ENCODE measurements at regions not wholly inside any gene's neighbourhood (a gene's known extent, or its start where the extent isn't known, plus 50 kb on each side); places are given as distances from the start of the nearest gene placed in this dataset.

DNA sequence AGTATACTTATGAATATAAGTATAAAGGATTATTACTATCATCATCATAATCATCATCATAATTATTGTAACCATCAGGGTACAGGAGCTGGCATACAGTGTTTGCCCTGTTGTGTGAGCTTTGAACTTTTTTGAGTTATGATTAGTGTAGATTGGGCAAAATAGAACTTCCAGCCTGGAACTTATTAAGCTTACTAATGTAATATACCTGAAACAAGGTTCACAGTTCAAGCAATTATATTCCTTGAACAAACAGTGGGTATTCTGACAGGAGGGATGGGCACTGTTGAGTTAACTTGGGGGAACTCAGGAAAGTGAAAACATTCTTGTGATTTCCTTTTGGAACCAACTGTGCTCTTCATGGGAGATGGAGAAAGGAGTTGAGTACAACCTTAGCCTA is 680.0 kb downstream of the DOK5 start:
- Mint-ChIP-seq H3K4me1 (ENCODE audit: unreplicated experiment) (no peaks in the 10 kb centered on the region), H3K36me3 (ENCODE audit: unreplicated experiment) (no peaks in the 10 kb centered on the region), H3K9me3 (ENCODE audit: unreplicated experiment) (peaks cover 33% of the 10 kb centered on the region), H3K4me3 (ENCODE audit: unreplicated experiment) (no peak overlapping the region), H3K27ac (ENCODE audit: unreplicated experiment) (no peak overlapping the region), H3K27me3 (ENCODE audit: unreplicated experiment) (no peaks in the 10 kb centered on the region)
- TF ChIP-seq, protein P1, sequence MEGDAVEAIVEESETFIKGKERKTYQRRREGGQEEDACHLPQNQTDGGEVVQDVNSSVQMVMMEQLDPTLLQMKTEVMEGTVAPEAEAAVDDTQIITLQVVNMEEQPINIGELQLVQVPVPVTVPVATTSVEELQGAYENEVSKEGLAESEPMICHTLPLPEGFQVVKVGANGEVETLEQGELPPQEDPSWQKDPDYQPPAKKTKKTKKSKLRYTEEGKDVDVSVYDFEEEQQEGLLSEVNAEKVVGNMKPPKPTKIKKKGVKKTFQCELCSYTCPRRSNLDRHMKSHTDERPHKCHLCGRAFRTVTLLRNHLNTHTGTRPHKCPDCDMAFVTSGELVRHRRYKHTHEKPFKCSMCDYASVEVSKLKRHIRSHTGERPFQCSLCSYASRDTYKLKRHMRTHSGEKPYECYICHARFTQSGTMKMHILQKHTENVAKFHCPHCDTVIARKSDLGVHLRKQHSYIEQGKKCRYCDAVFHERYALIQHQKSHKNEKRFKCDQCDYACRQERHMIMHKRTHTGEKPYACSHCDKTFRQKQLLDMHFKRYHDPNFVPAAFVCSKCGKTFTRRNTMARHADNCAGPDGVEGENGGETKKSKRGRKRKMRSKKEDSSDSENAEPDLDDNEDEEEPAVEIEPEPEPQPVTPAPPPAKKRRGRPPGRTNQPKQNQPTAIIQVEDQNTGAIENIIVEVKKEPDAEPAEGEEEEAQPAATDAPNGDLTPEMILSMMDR (IDR thresholded peaks at IDR 0.05): no peak
- DNase-seq (ENCODE audit: extremely low spot score, unreplicated experiment): no peak

DNA sequence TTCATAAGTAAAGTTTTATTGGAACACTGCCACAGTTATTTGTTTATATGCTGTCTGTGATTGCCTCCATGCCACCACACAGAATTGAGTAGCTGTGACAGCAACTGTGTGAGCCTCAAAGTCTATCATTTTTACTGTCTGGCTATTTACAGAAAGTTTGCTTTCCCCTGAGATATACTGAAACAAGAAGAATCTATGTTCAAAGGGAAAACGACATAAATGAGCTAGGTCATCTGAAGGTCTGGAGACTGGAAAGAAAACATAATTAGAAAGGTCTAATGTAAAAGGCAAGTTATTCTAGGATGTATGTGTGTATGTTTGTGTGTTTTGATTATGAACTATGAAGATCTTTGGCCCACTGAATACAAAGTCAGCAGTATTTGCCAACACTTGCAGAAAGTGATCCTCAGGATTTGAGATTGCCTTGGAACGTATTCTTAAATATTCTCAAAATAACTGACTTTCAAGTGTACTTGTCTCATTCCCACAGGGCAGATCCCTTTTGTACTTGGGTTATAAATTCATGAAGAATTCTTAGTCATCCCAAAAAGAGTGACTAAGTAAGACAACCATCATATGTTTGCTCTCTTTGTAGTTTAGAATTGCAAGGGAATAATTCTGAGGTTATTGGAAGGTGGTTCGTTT is 677.7 kb downstream of the DOK5 start:
- TF ChIP-seq, protein P1 (IDR thresholded peaks at IDR 0.05): no peak
- Mint-ChIP-seq H3K27ac (ENCODE audit: unreplicated experiment) (no peak overlapping the region), H3K4me1 (ENCODE audit: unreplicated experiment) (no peaks in the 10 kb centered on the region), H3K4me3 (ENCODE audit: unreplicated experiment) (no peak overlapping the region), H3K36me3 (ENCODE audit: unreplicated experiment) (no peaks in the 10 kb centered on the region), H3K9me3 (ENCODE audit: unreplicated experiment) (peaks cover 35% of the 10 kb centered on the region), H3K27me3 (ENCODE audit: unreplicated experiment) (no peaks in the 10 kb centered on the region)
- DNase-seq (ENCODE audit: extremely low spot score, unreplicated experiment): no peak

DNA sequence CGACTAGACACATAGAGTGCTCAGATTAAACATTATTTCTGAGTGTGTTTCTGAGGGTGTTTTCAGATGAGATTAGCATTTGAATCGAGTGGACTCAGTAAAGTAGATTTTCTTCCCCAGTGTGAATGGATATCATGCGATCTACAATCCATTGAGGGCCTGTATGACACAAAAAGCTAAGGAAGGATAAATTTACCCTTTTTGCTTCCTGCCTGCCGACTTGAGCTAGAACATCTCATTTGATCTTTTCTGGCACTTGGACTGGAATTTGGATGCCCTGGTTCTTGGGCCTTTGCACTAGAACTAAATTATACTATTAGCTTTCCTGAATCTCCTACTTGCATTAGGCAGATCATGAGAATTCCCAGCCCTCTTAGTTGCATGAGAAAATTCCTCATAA is 675.8 kb downstream of the DOK5 start:
- no peak overlapping the region for H3K27ac Mint-ChIP-seq (ENCODE audit: unreplicated experiment)
- H3K9me3 Mint-ChIP-seq (ENCODE audit: unreplicated experiment): peaks cover 27% of the 10 kb centered on the region
- TF ChIP-seq, protein P1 (IDR thresholded peaks at IDR 0.05): no peak
- H3K27me3 Mint-ChIP-seq (ENCODE audit: unreplicated experiment): no peaks in the 10 kb centered on the region
- no peak overlapping the region for H3K4me3 Mint-ChIP-seq (ENCODE audit: unreplicated experiment)
- H3K36me3 Mint-ChIP-seq (ENCODE audit: unreplicated experiment): no peaks in the 10 kb centered on the region
- DNase-seq (ENCODE audit: extremely low spot score, unreplicated experiment): no peak
- H3K4me1 Mint-ChIP-seq (ENCODE audit: unreplicated experiment): no peaks in the 10 kb centered on the region

DNA sequence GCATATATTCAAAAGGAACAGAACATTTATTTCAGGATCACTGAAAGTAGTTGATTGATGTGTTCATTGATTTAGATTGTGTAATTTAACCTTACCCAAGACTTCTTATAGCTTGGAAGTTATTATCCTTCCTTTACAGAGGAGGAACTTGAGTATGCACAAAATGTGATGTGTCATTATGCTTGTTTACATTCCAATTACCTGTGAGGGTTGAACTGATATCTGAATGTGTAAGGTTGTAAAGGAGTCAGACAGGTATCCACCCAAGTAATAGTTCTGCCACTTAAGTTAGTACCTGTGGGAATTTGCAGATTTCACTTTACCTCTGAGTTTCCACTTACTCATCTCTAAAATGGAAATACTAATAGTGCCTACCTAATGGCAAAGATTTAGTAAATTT is 668.2 kb downstream of the DOK5 start:
- H3K36me3 Mint-ChIP-seq (ENCODE audit: unreplicated experiment): no peaks in the 10 kb centered on the region
- H3K4me1 Mint-ChIP-seq (ENCODE audit: unreplicated experiment): no peaks in the 10 kb centered on the region
- no peak overlapping the region for H3K4me3 Mint-ChIP-seq (ENCODE audit: unreplicated experiment)
- no peak for DNase-seq (ENCODE audit: extremely low spot score, unreplicated experiment)
- H3K9me3 Mint-ChIP-seq (ENCODE audit: unreplicated experiment): peaks cover 27% of the 10 kb centered on the region
- H3K27me3 Mint-ChIP-seq (ENCODE audit: unreplicated experiment): no peaks in the 10 kb centered on the region
- TF ChIP-seq, protein P1 (IDR thresholded peaks at IDR 0.05): no peak
- H3K27ac Mint-ChIP-seq (ENCODE audit: unreplicated experiment): no peak overlapping the region

DNA sequence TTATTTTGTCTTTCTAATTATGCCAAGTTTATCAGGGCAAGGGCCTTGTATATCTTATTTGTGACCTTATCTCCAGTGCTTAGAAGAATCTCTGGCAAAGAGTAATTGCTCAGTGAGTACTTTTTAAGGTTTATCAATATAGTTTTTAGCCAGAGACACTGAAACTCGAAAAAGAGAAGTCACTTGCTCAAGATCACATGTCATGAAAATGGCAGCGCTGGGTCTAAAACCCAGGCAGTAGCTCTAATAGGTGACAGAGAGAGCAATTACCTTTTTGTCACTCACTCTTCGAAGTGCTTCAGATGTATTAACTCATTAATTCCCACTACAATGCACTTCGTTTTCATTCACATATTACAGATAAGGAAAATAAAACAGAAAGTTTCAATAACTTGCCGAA is 667.5 kb downstream of the DOK5 start:
- H3K4me3 Mint-ChIP-seq (ENCODE audit: unreplicated experiment): no peak overlapping the region
- no peak overlapping the region for H3K27ac Mint-ChIP-seq (ENCODE audit: unreplicated experiment)
- H3K4me1 Mint-ChIP-seq (ENCODE audit: unreplicated experiment): no peaks in the 10 kb centered on the region
- no peaks in the 10 kb centered on the region for H3K36me3 Mint-ChIP-seq (ENCODE audit: unreplicated experiment)
- DNase-seq (ENCODE audit: extremely low spot score, unreplicated experiment): no peak
- H3K9me3 Mint-ChIP-seq (ENCODE audit: unreplicated experiment): peaks cover 24% of the 10 kb centered on the region
- no peaks in the 10 kb centered on the region for H3K27me3 Mint-ChIP-seq (ENCODE audit: unreplicated experiment)
- TF ChIP-seq, protein P1 (IDR thresholded peaks at IDR 0.05): no peak
